Activated naive CD8-positive, alpha-beta T cell treated with anti-CD3 and anti-CD28 coated beads, Interleukin-2, amount 10 ng/mL, durations not matched to agents 7 days and 5 days (primary cell): ENCODE measurements at regions not wholly inside any gene's neighbourhood (a gene's known extent, or its start where the extent isn't known, plus 50 kb on each side); places are given as distances from the start of the nearest gene placed in this dataset.
"Not testable (repeated sequence)": the region's sequence is repeated elsewhere in the genome, so short reads cannot be mapped to it uniquely, and the experiment has no call there.

Source experiments
- ATAC-seq: fragments of 150-1000 bp; cut with Tn5 transposase; one replicate; pipeline ENCODE4 v1.10.0; 2021; ENCODE audit warnings: low read depth, moderate library complexity
- POLR2A ChIA-PET: fragments of 350-600 bp; sonication (Branson Sonifier 250); formaldehyde crosslinking; loops from one replicate; lab custom pipeline; 2021; ENCODE audit warnings: antibody characterized with exemption; lab: Charles Lee
- DNase-seq: peaks from one replicate; pipeline ENCODE4 v3.0.0; 2021
- H3K27ac Mint-ChIP-seq: one replicate; pipeline ENCODE4 v1.8.0; 2022; ENCODE audit warnings: mild to moderate bottlenecking, mixed read lengths
- H3K27me3 Mint-ChIP-seq: one replicate; pipeline ENCODE4 v1.8.0; 2022; ENCODE audit warnings: mild to moderate bottlenecking, moderate library complexity, mixed read lengths
- H3K36me3 Mint-ChIP-seq: one replicate; pipeline ENCODE4 v1.8.0; 2021; ENCODE audit warnings: mild to moderate bottlenecking, mixed read lengths
- H3K4me1 Mint-ChIP-seq: one replicate; pipeline ENCODE4 v1.8.0; 2021; ENCODE audit warnings: mixed read lengths
- H3K4me3 Mint-ChIP-seq: one replicate; pipeline ENCODE4 v1.8.0; 2022; ENCODE audit warnings: mild to moderate bottlenecking, moderate library complexity, mixed read lengths
- H3K9me3 Mint-ChIP-seq: one replicate; pipeline ENCODE4 v1.8.0; 2021; ENCODE audit warnings: mixed read lengths

DNA sequence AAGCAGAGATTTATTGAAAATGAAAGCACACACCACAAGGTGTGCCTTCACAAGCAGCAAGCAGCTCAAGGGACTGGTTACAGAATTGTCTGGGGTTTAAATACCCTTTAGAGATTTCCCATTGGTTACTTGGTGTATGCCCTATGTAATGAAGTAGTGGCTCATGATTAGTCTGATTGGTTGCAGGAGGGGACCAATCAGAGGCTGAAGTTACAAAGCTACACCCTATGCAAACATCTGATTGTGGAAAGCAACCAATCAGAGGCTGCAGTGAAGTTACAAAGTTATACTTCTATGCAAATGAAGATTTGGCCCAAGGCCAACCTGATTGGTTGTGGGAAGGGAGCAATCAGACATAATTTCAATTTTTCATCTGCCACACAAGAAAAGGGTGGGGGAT, 119.9 kb downstream of the C9orf152 start:
- DNase-seq (no peak), ATAC-seq (no peak)
- Mint-ChIP-seq H3K36me3 (no peaks in the 10 kb centered on the region), H3K4me1 (peaks cover 1% of the 10 kb centered on the region), H3K4me3 (no peak overlapping the region), H3K9me3 (no peaks in the 10 kb centered on the region), H3K27me3 (peaks cover 6% of the 10 kb centered on the region), H3K27ac (no peak overlapping the region)
- POLR2A ChIA-PET, result no interaction called here

DNA sequence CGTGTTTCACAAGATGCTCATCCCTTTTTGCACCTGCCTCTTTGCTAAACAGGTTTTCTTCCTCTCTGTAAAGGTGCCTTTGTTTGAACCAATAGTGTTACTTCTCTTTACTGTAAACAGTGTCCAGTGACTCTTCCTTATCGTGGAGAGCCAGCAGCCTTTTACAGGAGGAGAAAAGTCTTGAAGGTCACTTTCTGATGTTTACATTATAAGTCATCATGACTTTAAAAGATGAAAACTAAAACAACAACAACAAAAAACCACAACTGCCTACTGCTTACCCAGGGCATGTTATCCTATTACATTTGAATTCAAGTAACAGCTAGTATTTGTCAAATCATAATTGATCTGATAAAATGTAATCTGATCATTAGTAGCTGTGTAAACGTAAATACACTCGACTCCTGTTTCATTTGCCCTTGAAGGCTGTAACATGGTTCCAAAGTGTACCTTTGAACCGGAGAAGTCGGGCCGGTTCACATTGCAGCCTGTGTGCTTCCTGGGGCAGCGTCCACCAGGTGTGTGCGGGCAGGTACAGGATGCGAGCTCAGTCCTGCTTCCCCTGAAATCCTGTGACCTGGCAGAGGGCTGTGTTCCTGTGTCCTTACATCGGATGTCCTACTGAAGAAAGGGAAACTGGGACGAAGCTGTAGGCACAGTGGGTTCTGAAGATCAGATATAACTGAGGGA, 118.1 kb downstream of the C9orf152 start:
- Mint-ChIP-seq H3K9me3 (no peaks in the 10 kb centered on the region), H3K4me3 (no peak overlapping the region), H3K27ac (no peak overlapping the region), H3K27me3 (peaks cover 6% of the 10 kb centered on the region), H3K36me3 (no peaks in the 10 kb centered on the region), H3K4me1 (peaks cover 1% of the 10 kb centered on the region)
- POLR2A ChIA-PET, result no interaction called here
- ATAC-seq, result no peak
- no peak for DNase-seq

DNA sequence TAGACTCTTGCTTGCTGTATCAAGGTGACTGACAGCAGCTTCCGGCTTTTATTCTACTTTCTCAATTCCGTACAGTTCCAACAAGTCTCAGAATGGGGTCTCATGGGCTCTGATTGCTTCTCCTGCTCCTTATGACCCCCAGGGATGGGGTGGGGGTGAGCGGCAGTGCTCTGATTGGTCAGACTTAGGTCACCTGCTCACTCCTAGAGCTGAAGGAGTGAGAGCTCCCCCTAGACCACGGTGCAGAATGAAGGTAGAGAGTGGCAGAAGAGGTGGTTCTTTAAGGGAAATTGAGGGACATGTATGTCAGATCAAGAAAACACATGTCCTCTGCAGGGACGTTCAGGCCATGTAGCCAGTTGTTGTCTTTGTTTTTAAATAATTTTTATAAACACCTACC, 115.2 kb downstream of the C9orf152 start:
- Mint-ChIP-seq H3K9me3 (no peaks in the 10 kb centered on the region), H3K27me3 (peaks cover 4% of the 10 kb centered on the region), H3K4me1 (no peaks in the 10 kb centered on the region), H3K27ac (no peak overlapping the region), H3K36me3 (no peaks in the 10 kb centered on the region), H3K4me3 (no peak overlapping the region)
- ATAC-seq, result no peak
- no peak for DNase-seq
- POLR2A ChIA-PET, result no interaction called here

DNA sequence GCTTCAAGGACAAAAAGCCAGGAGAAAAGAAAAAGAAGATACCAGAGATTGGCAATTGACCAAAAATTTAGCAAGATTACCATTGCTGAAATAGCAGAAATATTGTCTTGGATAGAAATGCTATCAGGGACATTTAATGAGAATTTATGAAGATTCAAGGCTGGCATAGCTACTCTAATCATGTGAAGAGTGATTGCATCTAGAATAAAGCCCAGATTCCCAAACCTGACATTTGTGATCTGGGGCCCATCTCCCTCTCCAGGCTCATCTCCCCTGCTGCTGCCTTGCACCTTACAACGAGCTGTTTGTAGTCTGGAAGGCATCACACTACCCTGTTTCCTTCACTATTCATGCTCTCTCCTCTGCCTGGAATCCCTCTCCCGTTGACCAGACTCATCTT, 114.5 kb downstream of the C9orf152 start:
- peaks cover 4% of the 10 kb centered on the region for H3K27me3 Mint-ChIP-seq
- no peaks in the 10 kb centered on the region for H3K36me3 Mint-ChIP-seq
- no peaks in the 10 kb centered on the region for H3K4me1 Mint-ChIP-seq
- POLR2A ChIA-PET, result no interaction called here
- ATAC-seq (no peak), DNase-seq (no peak)
- no peak overlapping the region for H3K27ac Mint-ChIP-seq
- H3K9me3 Mint-ChIP-seq, result no peaks in the 10 kb centered on the region
- no peak overlapping the region for H3K4me3 Mint-ChIP-seq

DNA sequence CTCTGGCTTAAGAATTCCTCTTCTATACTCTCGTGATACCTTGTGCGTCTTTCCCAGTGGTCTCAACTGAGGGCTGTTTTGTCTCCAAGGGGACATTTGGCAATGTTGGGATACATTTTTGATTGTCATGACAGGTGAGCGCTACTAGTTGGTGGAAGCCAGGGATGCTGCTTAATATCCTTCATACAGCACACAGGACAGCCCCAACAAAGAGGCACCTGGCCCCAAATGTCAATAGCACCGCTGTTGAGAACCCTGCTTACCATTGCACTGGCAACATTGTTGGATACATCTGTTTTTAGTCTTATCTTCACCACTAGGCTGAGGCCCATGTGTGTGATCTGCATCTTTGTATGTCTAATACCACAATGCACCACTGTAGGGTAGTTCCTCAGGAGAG, 114.1 kb downstream of the C9orf152 start:
- DNase-seq, result no peak
- Mint-ChIP-seq H3K4me3 (no peak overlapping the region), H3K9me3 (no peaks in the 10 kb centered on the region), H3K36me3 (no peaks in the 10 kb centered on the region), H3K4me1 (no peaks in the 10 kb centered on the region), H3K27ac (no peak overlapping the region), H3K27me3 (peaks cover 4% of the 10 kb centered on the region)
- ATAC-seq, result no peak
- POLR2A ChIA-PET, result no interaction called here

DNA sequence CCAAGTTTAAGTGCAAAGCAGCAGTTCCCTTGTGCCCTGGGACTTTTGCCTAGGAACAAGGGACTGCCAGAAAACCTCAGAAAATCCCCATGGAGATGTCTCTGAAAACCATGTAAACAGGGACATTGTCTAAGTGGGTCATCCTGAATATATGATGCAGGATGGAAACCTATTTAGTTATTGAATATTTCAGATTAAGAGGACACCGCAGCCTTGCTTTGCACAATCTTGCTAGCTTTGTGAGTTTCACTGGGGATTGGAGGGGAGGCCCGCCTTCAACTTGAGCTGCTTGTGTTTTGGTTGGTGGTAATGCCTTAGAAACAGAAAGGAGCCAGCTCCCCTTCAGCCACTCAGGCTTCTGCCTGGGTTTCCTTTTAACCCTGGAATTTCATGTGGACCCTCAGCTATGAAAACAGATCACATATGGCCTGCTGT, 112.8 kb downstream of the C9orf152 start:
- POLR2A ChIA-PET, result no interaction called here
- ATAC-seq (no peak), DNase-seq (no peak)
- Mint-ChIP-seq H3K27ac (no peak overlapping the region), H3K9me3 (no peaks in the 10 kb centered on the region), H3K4me3 (no peak overlapping the region), H3K27me3 (peaks cover 4% of the 10 kb centered on the region), H3K36me3 (no peaks in the 10 kb centered on the region), H3K4me1 (no peaks in the 10 kb centered on the region)

DNA sequence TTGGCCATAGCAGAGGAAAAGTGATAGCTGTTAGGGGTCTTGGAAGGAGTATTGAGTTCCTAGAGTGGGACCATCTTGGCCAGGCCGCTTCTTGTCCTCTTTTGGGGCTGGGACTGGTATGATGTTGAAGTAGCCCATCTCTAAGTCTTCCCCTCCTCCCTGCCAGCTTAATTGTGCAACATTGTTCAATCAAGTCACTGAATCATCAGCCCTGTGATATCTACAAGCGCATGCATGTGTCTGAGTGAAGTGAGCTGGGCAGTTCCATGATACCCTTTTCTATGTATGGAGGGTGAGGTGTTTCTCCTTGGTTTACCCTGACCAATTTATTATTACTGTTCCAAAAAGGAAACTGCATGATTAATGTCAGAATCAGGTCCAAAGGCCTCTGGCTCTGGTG, 112.2 kb downstream of the C9orf152 start:
- DNase-seq, result no peak
- Mint-ChIP-seq H3K27me3 (peaks cover 4% of the 10 kb centered on the region), H3K36me3 (no peaks in the 10 kb centered on the region), H3K4me1 (no peaks in the 10 kb centered on the region), H3K27ac (no peak overlapping the region), H3K4me3 (no peak overlapping the region), H3K9me3 (no peaks in the 10 kb centered on the region)
- POLR2A ChIA-PET, result no interaction called here
- ATAC-seq, result no peak

DNA sequence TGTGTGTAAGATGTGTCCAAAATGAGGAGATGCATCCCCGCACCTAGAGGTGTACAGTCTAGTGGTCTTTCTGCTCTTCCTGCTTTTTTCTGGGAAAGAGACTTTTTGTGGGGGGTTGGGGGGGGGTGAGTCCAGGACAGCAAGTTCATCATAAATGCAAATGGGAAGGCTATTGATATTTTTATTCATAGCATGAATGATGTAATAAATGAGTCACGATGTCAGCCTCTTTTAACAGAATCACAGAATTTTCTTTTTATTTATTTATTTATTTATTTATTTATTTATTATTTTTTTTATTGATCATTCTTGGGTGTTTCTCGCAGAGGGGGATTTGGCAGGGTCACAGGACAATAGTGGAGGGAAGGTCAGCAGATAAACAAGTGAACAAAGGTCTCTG, 111.3 kb downstream of the C9orf152 start:
- H3K9me3 Mint-ChIP-seq, ATAC-seq, H3K4me3 Mint-ChIP-seq, DNase-seq, H3K27me3 Mint-ChIP-seq, H3K36me3 Mint-ChIP-seq, H3K4me1 Mint-ChIP-seq, POLR2A ChIA-PET, H3K27ac Mint-ChIP-seq: not testable (repeated sequence)

DNA sequence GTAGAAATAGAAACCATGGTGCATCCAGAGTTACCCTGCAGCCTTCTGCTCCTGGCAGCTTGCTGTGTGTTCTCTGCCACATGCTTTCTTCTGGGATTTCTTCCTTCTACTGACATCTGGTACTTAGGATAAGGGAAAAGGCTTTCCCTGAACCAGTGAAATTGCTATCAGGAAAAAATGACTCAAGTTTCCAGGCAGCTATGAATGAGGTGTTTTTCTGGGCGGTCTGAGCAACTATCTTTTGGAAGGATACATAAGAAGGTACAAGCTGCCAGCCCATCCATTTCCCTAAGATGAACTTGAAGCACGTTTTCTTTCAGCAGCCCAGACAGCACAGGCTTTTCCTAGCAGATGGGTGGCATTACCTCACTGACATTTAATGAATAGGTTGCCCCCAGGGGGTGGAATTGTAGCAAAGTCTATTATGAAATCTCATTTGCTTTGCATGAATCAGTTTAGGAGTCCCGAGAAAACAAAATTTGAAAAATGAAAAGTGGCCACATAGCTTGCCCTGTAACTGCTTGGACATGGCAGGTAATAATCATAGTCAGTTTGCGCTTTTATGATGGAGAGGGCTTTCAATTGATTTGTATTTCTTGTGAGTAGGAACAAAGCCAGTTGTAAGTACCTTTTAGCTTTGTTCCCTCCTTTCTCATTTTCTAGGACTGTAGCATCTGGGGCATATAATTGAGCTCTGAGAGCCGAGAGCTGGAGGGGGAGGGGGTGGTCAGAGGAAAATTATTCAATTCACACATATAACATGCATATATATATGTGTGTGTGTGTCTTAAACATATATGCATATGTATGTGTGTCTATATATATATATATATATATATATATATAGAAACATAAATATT, 108.5 kb downstream of the C9orf152 start:
- Mint-ChIP-seq H3K4me1 (peaks cover 1% of the 10 kb centered on the region), H3K9me3 (no peaks in the 10 kb centered on the region)
- POLR2A ChIA-PET, result no interaction called here

DNA sequence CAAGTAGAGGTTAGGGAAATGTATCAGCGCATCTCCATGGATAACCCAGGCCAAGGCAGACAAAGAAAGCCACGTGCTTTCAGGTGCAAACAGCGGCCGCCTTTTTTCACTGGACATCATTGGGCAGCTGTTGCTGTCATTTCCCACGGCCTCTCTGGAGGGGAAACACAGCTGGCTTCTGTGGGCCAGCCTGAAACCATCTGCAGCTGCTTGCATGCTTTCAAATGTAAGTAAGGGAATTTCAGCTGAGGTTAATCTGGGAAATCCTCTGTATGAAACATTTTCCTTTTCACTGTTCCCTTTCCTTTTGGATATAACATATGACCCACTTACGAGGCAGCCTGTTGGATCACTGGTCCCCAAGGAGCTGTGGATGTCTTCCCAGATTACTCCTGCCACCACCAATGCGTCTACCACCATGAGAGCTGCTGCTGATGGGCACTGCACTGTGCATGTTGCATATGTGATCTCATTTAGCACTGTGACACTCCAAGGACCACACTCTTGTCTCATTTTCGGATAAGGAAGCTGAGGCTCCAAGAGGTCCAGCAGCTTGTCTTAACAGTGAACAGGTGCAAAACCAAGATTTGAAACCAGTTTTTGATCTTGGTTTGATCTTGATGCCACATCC, 106.3 kb downstream of the C9orf152 start:
- DNase-seq (no peak), ATAC-seq (no peak)
- no peak overlapping the region for H3K4me3 Mint-ChIP-seq
- peaks cover 3% of the 10 kb centered on the region for H3K27me3 Mint-ChIP-seq
- no peaks in the 10 kb centered on the region for H3K9me3 Mint-ChIP-seq
- H3K4me1 Mint-ChIP-seq, result peaks cover 1% of the 10 kb centered on the region
- no peaks in the 10 kb centered on the region for H3K36me3 Mint-ChIP-seq
- POLR2A ChIA-PET, result no interaction called here
- no peak overlapping the region for H3K27ac Mint-ChIP-seq

More for the DNA sequence above, 108.5 kb downstream of the C9orf152 start:
- DNase-seq (no peak), ATAC-seq (no peak)
- H3K27ac Mint-ChIP-seq, result no peak overlapping the region
- H3K36me3 Mint-ChIP-seq, result no peaks in the 10 kb centered on the region
- H3K27me3 Mint-ChIP-seq, result no peaks in the 10 kb centered on the region
- H3K4me3 Mint-ChIP-seq, result no peak overlapping the region

DNA sequence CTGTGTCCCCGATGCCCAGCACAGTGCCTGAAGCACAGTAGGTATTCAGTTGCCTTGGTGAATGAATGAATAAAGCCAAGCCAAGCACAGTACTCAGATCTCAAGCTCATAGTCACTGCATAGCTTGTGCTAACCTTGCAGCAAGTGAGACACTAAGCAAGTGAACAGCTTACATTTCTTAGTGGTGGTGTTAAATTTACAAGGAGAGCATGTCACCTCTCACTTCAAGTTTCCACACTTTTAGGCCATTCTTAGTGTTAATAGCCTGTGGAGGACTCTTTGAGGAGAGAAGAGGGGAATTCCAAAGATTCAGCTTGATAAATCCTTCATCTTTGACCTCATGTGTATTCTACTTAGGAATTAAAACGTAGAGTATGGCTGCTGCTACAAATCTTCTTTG, 104.7 kb downstream of the C9orf152 start:
- no peak for ATAC-seq
- Mint-ChIP-seq H3K4me3 (no peak overlapping the region), H3K4me1 (peaks cover 1% of the 10 kb centered on the region), H3K27ac (no peak overlapping the region), H3K36me3 (no peaks in the 10 kb centered on the region), H3K27me3 (peaks cover 3% of the 10 kb centered on the region), H3K9me3 (no peaks in the 10 kb centered on the region)
- no peak for DNase-seq
- POLR2A ChIA-PET, result no interaction called here

DNA sequence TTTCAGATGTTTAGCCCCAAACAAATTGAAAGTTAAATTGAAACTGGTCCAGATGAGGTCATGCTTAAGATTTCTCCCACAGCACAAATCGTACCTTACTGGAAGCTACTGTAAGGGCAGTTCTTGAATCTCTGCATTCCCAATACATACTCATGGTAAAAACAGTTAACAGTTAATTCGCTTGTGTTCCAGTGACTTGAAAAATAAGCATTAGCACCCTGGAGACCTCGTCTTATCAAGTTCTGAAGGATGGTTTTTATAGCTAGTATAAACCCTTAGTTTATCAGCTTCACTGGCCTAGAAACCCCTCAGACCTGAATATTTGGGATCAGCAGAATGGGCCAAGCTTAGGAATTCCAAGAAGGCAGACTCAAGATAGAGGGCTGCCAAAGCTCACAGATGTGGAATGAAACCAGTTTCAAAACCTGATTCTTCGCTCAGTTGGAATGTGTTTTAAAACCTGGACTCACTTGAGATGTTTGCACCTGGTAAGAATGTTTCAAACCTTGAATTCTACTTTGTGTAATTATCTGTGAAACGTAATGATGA, 103.6 kb downstream of the C9orf152 start:
- Mint-ChIP-seq H3K9me3 (no peaks in the 10 kb centered on the region), H3K4me3 (no peak overlapping the region), H3K4me1 (peaks cover 1% of the 10 kb centered on the region), H3K27me3 (peaks cover 3% of the 10 kb centered on the region), H3K27ac (no peak overlapping the region), H3K36me3 (no peaks in the 10 kb centered on the region)
- ATAC-seq (no peak), DNase-seq (no peak)
- POLR2A ChIA-PET, result no interaction called here

DNA sequence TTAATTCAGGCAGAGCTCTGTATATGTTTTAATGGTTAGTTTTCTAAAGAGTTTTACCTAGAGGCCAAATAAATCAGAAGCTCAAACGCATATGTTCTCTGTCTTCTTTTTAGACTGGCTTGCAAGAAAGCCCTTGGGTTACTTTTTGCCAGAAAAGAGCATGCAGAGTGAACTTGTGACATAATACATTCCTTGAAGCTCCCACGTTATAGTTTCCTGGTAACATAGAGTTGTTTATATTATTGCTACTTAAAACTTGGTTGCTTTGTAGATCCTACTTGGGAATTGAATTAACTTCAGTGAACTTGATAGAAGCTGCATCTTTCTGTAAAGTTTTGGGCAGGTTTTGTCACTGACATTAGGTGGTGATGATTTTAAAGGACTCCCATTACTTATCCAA, 102.9 kb downstream of the C9orf152 start:
- no peaks in the 10 kb centered on the region for H3K9me3 Mint-ChIP-seq

More for the DNA sequence above, 102.9 kb downstream of the C9orf152 start:
- peaks cover 1% of the 10 kb centered on the region for H3K4me1 Mint-ChIP-seq
- no peak overlapping the region for H3K27ac Mint-ChIP-seq
- no peak for ATAC-seq
- no peak overlapping the region for H3K4me3 Mint-ChIP-seq
- H3K36me3 Mint-ChIP-seq, result no peaks in the 10 kb centered on the region
- H3K27me3 Mint-ChIP-seq, result peaks cover 3% of the 10 kb centered on the region
- POLR2A ChIA-PET, result no interaction called here
- DNase-seq, result no peak
